ENCODE measurements at regions not wholly inside any gene's neighbourhood (a gene's known extent, or its start where the extent isn't known, plus 50 kb on each side); places are given as distances from the start of the nearest gene placed in this dataset.

GRCh38 chr4:11151500-11151899, 277.2 kb downstream of the HS3ST1 start:
- DNase-seq: no peak
- intact Hi-C loops (cut with DNase I; ENCODE audit: low total_unique reads): no loop called here
- Histone ChIP-seq H3K36me3 (no peaks in the 10 kb centered on the region), H3K27ac (no peak overlapping the region), H3K4me1 (no peaks in the 10 kb centered on the region), H3K4me3 (no peak overlapping the region), H3K27me3 (no peaks in the 10 kb centered on the region), H3K9me3 (no peaks in the 10 kb centered on the region)
- ATAC-seq: no peak
- in situ Hi-C loops (cut with MboI; ENCODE audit: low sequenced_read_pairs in 4 of 4): no loop called here
- TF ChIP-seq POLR2A (IDR thresholded peaks at IDR 0.05): no peak
- TF ChIP-seq CTCF (IDR thresholded peaks at IDR 0.05 in 4 of 5, conservative IDR thresholded peaks at IDR 0.05 in 1 of 5): no peak

GRCh38 chr4:11149612-11150259, 279.0 kb downstream of the HS3ST1 start:
- no peak for DNase-seq
- in situ Hi-C loops (cut with MboI; ENCODE audit: low sequenced_read_pairs in 4 of 4): no loop called here

GRCh38 chr4:11139871-11140270, 288.8 kb downstream of the HS3ST1 start:
- Histone ChIP-seq H3K27me3 (no peaks in the 10 kb centered on the region), H3K9me3 (no peaks in the 10 kb centered on the region), H3K27ac (no peak overlapping the region), H3K4me1 (no peaks in the 10 kb centered on the region), H3K36me3 (no peaks in the 10 kb centered on the region), H3K4me3 (no peak overlapping the region)
- ATAC-seq: no peak
- TF ChIP-seq CTCF (IDR thresholded peaks at IDR 0.05 in 4 of 5, conservative IDR thresholded peaks at IDR 0.05 in 1 of 5) (no peak), POLR2A (IDR thresholded peaks at IDR 0.05) (no peak)
- in situ Hi-C loops (cut with MboI; ENCODE audit: low sequenced_read_pairs in 4 of 4) (no loop called here), intact Hi-C loops (cut with DNase I; ENCODE audit: low total_unique reads) (no loop called here)
- no peak for DNase-seq

More at GRCh38 chr4:11149612-11150259, 279.0 kb downstream of the HS3ST1 start:
- TF ChIP-seq CTCF (IDR thresholded peaks at IDR 0.05 in 4 of 5, conservative IDR thresholded peaks at IDR 0.05 in 1 of 5): no peak
- no peak for TF ChIP-seq POLR2A (IDR thresholded peaks at IDR 0.05)
- H3K36me3 ChIP-seq: no peaks in the 10 kb centered on the region
- no peak overlapping the region for H3K27ac ChIP-seq
- H3K9me3 ChIP-seq: no peaks in the 10 kb centered on the region
- no peaks in the 10 kb centered on the region for H3K27me3 ChIP-seq
- no peak for ATAC-seq
- intact Hi-C loops (cut with DNase I; ENCODE audit: low total_unique reads): no loop called here
- H3K4me3 ChIP-seq: no peak overlapping the region
- no peaks in the 10 kb centered on the region for H3K4me1 ChIP-seq

GRCh38 chr4:11138964-11139363, 289.7 kb downstream of the HS3ST1 start:
- DNase-seq (no peak), ATAC-seq (no peak)
- no peak for TF ChIP-seq CTCF (IDR thresholded peaks at IDR 0.05 in 4 of 5, conservative IDR thresholded peaks at IDR 0.05 in 1 of 5)
- TF ChIP-seq POLR2A (IDR thresholded peaks at IDR 0.05): no peak
- no peaks in the 10 kb centered on the region for H3K36me3 ChIP-seq
- in situ Hi-C loops (cut with MboI; ENCODE audit: low sequenced_read_pairs in 4 of 4): no loop called here
- no peak overlapping the region for H3K27ac ChIP-seq
- no peak overlapping the region for H3K4me3 ChIP-seq
- intact Hi-C loops (cut with DNase I; ENCODE audit: low total_unique reads): no loop called here
- no peaks in the 10 kb centered on the region for H3K9me3 ChIP-seq
- no peaks in the 10 kb centered on the region for H3K27me3 ChIP-seq
- H3K4me1 ChIP-seq: no peaks in the 10 kb centered on the region

GRCh38 chr4:11134705-11135104, 294.0 kb downstream of the HS3ST1 start:
- DNase-seq (no peak), ATAC-seq (no peak)
- no peaks in the 10 kb centered on the region for H3K27me3 ChIP-seq
- intact Hi-C loops (cut with DNase I; ENCODE audit: low total_unique reads): no loop called here
- H3K9me3 ChIP-seq: no peaks in the 10 kb centered on the region
- no peak for TF ChIP-seq CTCF (IDR thresholded peaks at IDR 0.05 in 4 of 5, conservative IDR thresholded peaks at IDR 0.05 in 1 of 5)
- TF ChIP-seq POLR2A (IDR thresholded peaks at IDR 0.05): no peak
- H3K4me3 ChIP-seq: no peak overlapping the region
- H3K27ac ChIP-seq: no peak overlapping the region
- no peaks in the 10 kb centered on the region for H3K36me3 ChIP-seq
- no peaks in the 10 kb centered on the region for H3K4me1 ChIP-seq
- in situ Hi-C loops (cut with MboI; ENCODE audit: low sequenced_read_pairs in 4 of 4): no loop called here

Measured in gastrocnemius medialis (tissue), 4 donors.